NCI-H1436 (cell line): ENCODE measurements at regions not wholly inside any gene's neighbourhood (a gene's known extent, or its start where the extent isn't known, plus 50 kb on each side); places are given as distances from the start of the nearest gene placed in this dataset.
"Not testable (repeated sequence)": the region's sequence is repeated elsewhere in the genome, so short reads cannot be mapped to it uniquely, and the experiment has no call there.

ENCODE experiments used
- DNase-seq: peaks from one replicate; lab custom pipeline; 2025; lab: John Stamatoyannopoulos, UW

- DNase-seq: no peak
Measured at GRCh38 chr2:234374150-234374508, 122.8 kb downstream of the ARL4C start.

GRCh38 chr2:234373481-234374149 is 123.3 kb downstream of the ARL4C start:
- no peak for DNase-seq

- no peak for DNase-seq
Measured at GRCh38 chr2:234373060-234373459, 123.8 kb downstream of the ARL4C start.

GRCh38 chr2:234372506-234372905 is 124.4 kb downstream of the ARL4C start:
- no peak for DNase-seq

- DNase-seq: no peak
Measured at GRCh38 chr2:234368861-234369261, 128.0 kb downstream of the ARL4C start.

GRCh38 chr2:234366891-234367290 is 130.0 kb downstream of the ARL4C start:
- no peak for DNase-seq

GRCh38 chr2:234364661-234365060 is 132.2 kb downstream of the ARL4C start:
- no peak for DNase-seq

- no peak for DNase-seq
Measured at GRCh38 chr2:234363647-234364294, 133.1 kb downstream of the ARL4C start.

- DNase-seq: peak; percentile 40
Measured at GRCh38 chr2:234363011-234363487, 133.8 kb downstream of the ARL4C start.

- not testable (repeated sequence) for DNase-seq
Measured at GRCh38 chr2:234360313-234360975, 136.4 kb downstream of the ARL4C start.

- no peak for DNase-seq
Measured at GRCh38 chr2:234357666-234358065, 139.2 kb downstream of the ARL4C start.

- DNase-seq: no peak
Measured at GRCh38 chr2:234355808-234356365, 141.0 kb downstream of the ARL4C start.

GRCh38 chr2:234355021-234355720 is 141.7 kb downstream of the ARL4C start:
- no peak for DNase-seq

GRCh38 chr2:234352270-234352669 is 144.6 kb downstream of the ARL4C start:
- DNase-seq: no peak

GRCh38 chr2:234351866-234352265 is 145.0 kb downstream of the ARL4C start:
- not testable (repeated sequence) for DNase-seq

GRCh38 chr2:234348081-234348480 is 148.8 kb downstream of the ARL4C start:
- no peak for DNase-seq

GRCh38 chr2:234345921-234346320 is 151.0 kb downstream of the ARL4C start:
- DNase-seq: no peak

GRCh38 chr2:234344012-234344411 is 152.9 kb downstream of the ARL4C start:
- no peak for DNase-seq

- DNase-seq: no peak
Measured at GRCh38 chr2:234343372-234343771, 153.5 kb downstream of the ARL4C start.

GRCh38 chr2:234341306-234341985 is 155.4 kb downstream of the ARL4C start:
- no peak for DNase-seq

GRCh38 chr2:234339501-234339900 is 157.4 kb downstream of the ARL4C start:
- no peak for DNase-seq

- DNase-seq: no peak
Measured at GRCh38 chr2:234339011-234339410, 157.9 kb downstream of the ARL4C start.
